Endothelial cell of umbilical vein (primary cell): ENCODE measurements at regions not wholly inside any gene's neighbourhood (a gene's known extent, or its start where the extent isn't known, plus 50 kb on each side); places are given as distances from the start of the nearest gene placed in this dataset.

ENCODE experiments used
- CTCF ChIP-seq, 2 donors: IDR thresholded peaks; 1 replicate in 1 of 2; 2 replicates in 1 of 2; pipeline ENCODE4 v1.5.1; 2011; ENCODE audit warnings: low read length in 2 of 2, mild to moderate bottlenecking in 2 of 2, moderate library complexity in 2 of 2, control low read depth in 1 of 2, inconsistent platforms in 1 of 2, low read depth in 1 of 2; ENCODE audit not compliant: insufficient read depth in 1 of 2; ENCODE audit errors: extremely low read depth in 1 of 2
- JUN ChIP-seq: IDR thresholded peaks from 2 replicates; pipeline ENCODE4 v1.6.1; 2011; ENCODE audit warnings: borderline replicate concordance, low read depth; ENCODE audit not compliant: insufficient read length, insufficient read depth
- POLR2A ChIP-seq: IDR thresholded peaks from 2 replicates; pipeline ENCODE4 v1.6.1; 2012; ENCODE audit warnings: low read depth, mild to moderate bottlenecking, control low read depth, low read length
- POLR2AphosphoS5 ChIP-seq: IDR thresholded peaks from 2 replicates; pipeline ENCODE4 v1.6.1; 2012; ENCODE audit warnings: low read depth, mild to moderate bottlenecking, control low read depth, low read length, moderate library complexity; ENCODE audit not compliant: insufficient read depth

GRCh38 chr17:74018115-74018514 lies 185.4 kb upstream of the RPL38 start:
- TF ChIP-seq CTCF (IDR thresholded peaks at IDR 0.05; ENCODE audit: extremely low read depth in 1 of 2, insufficient read depth in 1 of 2, low read depth in 1 of 2, low read length in 2 of 2) (no peak), POLR2A (no peak), POLR2AphosphoS5 (no peak), JUN (no peak)
